ENCODE measurements at regions not wholly inside any gene's neighbourhood (a gene's known extent, or its start where the extent isn't known, plus 50 kb on each side); places are given as distances from the start of the nearest gene placed in this dataset.
"Not testable (repeated sequence)": the region's sequence is repeated elsewhere in the genome, so short reads cannot be mapped to it uniquely, and the experiment has no call there.

DNA sequence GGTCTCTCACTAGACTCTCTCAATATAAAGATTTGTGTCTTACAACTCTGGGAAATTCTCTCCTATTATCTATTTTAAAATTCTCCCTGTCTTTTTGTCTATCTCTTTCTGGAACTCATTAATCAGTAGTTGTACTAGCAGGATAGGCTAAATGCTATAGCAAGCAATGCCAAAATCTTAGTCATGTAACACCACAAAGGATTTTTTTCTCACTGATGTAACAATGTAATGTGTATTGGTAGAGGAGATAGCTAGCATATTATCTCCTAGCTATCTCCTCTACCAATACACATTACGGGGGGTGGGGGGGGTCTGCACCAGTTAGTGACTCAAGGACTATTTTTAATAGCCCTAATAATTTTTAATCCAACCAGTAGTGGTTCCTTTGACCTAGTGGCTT, 225.4 kb downstream of the KLHL28 start:
- no peak for DNase-seq (ENCODE audit: low read depth)
- TF ChIP-seq, protein P1, sequence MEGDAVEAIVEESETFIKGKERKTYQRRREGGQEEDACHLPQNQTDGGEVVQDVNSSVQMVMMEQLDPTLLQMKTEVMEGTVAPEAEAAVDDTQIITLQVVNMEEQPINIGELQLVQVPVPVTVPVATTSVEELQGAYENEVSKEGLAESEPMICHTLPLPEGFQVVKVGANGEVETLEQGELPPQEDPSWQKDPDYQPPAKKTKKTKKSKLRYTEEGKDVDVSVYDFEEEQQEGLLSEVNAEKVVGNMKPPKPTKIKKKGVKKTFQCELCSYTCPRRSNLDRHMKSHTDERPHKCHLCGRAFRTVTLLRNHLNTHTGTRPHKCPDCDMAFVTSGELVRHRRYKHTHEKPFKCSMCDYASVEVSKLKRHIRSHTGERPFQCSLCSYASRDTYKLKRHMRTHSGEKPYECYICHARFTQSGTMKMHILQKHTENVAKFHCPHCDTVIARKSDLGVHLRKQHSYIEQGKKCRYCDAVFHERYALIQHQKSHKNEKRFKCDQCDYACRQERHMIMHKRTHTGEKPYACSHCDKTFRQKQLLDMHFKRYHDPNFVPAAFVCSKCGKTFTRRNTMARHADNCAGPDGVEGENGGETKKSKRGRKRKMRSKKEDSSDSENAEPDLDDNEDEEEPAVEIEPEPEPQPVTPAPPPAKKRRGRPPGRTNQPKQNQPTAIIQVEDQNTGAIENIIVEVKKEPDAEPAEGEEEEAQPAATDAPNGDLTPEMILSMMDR (IDR thresholded peaks at IDR 0.05; ENCODE audit: insufficient read depth, low read depth, low read length, missing control alignments): no peak
- H3K4me3 ChIP-seq (ENCODE audit: low read length): no peak overlapping the region

DNA sequence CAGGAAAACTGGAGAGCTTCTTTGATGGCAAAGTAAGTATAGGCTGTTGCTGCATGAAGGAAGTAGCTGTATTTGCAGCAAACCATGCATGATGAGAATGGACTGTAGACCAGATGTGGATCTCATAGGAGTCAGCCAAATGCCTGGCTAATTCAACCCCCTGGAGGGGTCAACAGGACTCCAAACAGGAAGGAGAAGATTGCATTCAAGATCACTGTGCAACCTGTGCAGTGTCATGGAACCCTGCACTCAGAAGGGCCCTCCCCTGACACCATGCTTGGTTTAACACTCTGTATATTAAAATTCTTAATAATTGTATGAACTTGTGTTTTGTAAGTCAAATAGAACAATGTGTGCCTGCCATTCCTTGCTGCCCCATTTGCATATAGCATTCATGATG, 225.1 kb upstream of the FSCB start:
- no peak for DNase-seq (ENCODE audit: low read depth)
- H3K4me3 ChIP-seq (ENCODE audit: low read length): no peak overlapping the region
- TF ChIP-seq, protein P1 (IDR thresholded peaks at IDR 0.05; ENCODE audit: insufficient read depth, low read depth, low read length, missing control alignments): no peak

DNA sequence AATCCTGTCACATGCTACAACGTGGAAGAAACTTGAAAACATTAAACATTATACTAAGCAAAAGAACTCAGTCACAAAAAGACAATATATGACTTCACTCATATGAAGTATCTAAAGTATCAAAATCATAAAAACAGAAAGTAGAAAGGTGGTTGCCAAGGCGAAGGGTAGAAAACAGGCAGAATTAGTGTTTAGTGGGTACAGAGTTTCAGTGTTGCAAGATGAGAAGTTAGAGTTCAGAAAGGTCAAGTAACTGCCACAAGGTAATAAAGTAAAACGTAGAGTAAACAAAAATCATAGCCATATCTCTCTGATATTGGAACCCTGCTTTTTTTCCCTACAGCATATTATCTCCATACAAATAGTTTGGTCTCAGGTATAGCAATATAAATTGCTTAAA, 223.8 kb upstream of the FSCB start:
- TF ChIP-seq, protein P1 (IDR thresholded peaks at IDR 0.05; ENCODE audit: insufficient read depth, low read depth, low read length, missing control alignments): no peak
- no peak overlapping the region for H3K4me3 ChIP-seq (ENCODE audit: low read length)
- no peak for DNase-seq (ENCODE audit: low read depth)

DNA sequence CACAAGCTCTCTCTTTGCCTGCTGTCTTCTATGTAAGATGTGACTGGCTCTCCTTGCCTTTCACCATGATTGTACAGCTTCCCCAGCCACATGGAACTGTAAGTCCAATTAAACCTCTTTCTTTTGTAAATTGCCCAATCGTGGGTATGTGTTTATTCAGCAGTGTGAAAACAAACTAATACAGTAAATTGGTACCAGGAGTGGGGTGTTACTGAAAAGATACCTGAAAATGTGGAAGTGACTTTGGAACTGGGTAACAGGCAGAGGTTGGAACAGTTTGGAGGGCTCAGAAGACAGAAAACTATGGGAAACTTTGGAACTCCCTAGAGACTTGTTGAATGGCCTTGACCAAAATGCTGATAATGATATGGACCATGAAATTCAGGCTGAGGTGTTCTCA, 214.3 kb upstream of the FSCB start:
- not testable (repeated sequence) for DNase-seq (ENCODE audit: low read depth); H3K4me3 ChIP-seq (ENCODE audit: low read length)

DNA sequence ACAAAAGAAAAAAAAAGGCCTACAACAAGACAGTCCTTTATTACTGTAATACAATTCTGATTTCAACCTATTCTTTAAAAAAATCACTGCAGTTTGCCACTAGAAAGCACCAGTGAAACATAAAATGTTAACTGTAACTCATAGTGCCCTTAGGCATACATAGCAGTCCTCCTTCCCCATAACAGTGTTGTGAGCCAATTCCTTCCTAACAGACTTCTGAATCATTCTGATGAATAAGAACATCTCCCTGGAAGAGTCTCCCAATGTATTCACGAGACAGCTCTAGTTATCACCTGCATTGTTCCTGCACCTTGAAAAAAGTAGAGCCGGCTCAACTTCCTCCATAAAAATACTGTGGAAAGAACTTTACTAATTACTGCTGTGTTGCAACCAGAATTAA, 213.6 kb upstream of the FSCB start:
- TF ChIP-seq, protein P1 (IDR thresholded peaks at IDR 0.05; ENCODE audit: insufficient read depth, low read depth, low read length, missing control alignments): no peak
- DNase-seq (ENCODE audit: low read depth): peak; percentile 32
- no peak overlapping the region for H3K4me3 ChIP-seq (ENCODE audit: low read length)

DNA sequence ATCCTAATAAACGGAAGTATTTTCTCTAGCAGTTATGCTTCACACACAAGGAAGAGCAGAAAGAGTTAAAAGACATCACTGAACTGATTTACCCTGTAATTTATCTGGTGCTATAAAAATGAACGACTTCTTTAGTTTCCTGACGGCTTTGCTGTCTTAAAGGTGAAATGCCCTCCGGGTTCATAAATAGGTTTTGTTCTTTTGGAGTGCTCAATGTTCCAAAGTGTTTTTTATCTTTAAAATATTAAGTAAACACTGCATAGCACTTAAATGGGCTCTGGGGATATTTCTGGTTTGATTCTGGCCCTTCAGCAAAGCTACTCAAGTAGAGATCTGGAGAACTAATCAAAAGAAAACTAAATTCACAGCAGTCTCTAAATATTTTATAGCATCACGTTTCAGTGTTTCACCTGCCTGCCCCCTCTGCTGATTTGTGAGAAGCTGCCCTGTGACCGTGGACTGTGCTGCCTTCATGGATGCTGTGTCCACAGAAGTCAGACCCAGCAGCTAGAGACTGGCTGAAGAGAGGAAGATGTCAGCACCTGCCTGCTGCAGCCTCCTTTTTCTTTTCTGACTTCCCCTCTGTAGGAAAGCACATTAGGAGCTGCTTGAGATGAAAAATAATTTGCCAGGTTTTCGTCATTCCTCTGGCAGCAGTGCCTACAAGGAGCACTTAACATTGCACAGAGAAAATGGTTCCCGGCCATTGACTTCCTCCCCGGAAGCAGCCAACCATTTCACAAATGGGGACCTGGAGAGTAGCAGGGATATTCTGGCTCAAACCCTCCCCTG, 205.1 kb upstream of the FSCB start:
- H3K4me3 ChIP-seq (ENCODE audit: low read length): no peak overlapping the region
- no peak for DNase-seq (ENCODE audit: low read depth)
- TF ChIP-seq, protein P1 (IDR thresholded peaks at IDR 0.05; ENCODE audit: insufficient read depth, low read depth, low read length, missing control alignments): no peak

DNA sequence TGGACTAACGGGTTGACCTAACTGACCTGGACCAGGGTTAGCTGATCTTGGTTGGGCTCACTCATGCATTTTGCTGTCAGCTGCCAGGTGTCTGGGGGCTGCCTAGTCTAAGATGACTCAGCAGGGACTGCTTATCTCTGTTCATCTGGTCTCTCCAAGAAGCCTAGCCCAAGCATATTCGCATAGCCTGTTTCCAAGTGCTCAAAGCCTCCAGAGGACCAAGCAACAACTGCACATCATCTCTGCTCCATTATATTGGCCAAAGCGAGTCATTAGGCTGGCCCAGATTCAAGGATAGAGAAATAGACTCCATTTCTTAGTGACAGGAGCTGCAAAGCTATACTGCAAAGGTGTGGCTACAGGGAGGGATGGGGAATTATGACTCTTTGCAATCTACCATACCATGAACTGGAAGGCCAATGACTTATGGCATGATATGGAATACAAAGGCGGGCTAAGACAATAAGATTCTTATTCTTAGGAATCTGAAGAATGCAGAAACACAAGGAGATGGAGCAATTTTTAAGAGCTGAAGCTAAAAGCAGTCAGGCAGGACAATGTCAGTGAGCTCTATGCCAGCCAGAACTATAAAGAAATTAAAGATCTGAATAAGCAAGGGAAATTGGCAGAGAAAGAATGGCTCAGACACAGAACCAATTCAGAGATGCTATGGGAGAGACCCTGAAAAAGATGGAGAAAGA, 194.6 kb upstream of the FSCB start:
- no peak overlapping the region for H3K4me3 ChIP-seq (ENCODE audit: low read length)
- TF ChIP-seq, protein P1 (IDR thresholded peaks at IDR 0.05; ENCODE audit: insufficient read depth, low read depth, low read length, missing control alignments): no peak
- DNase-seq (ENCODE audit: low read depth): no peak

Data from epithelial cell of esophagus (primary cell).